Loucy (cell line): ENCODE measurements at regions not wholly inside any gene's neighbourhood (a gene's known extent, or its start where the extent isn't known, plus 50 kb on each side); places are given as distances from the start of the nearest gene placed in this dataset.

Experiments
- H2AFZ ChIP-seq: fragments of 200-600 bp; sonication (generic); 2 replicates; pipeline ENCODE4 v1.6.0; 2016; ENCODE audit warnings: antibody characterized with exemption, mild to moderate bottlenecking, low read length, moderate library complexity
- H3F3A ChIP-seq: fragments of 200-600 bp; 2 replicates; pipeline ENCODE4 v1.6.0; 2016; ENCODE audit warnings: antibody characterized with exemption, low read depth, mild to moderate bottlenecking
- H3K27me3 ChIP-seq: fragments of 200-600 bp; sonication (generic); 2 replicates; pipeline ENCODE4 v1.6.1; 2014; ENCODE audit warnings: low read length, mild to moderate bottlenecking; ENCODE audit not compliant: insufficient read depth, poor library complexity, severe bottlenecking
- H3K36me3 ChIP-seq: fragments of 200-600 bp; sonication (generic); 2 replicates; pipeline ENCODE4 v1.6.1; 2016; ENCODE audit warnings: low read length; ENCODE audit not compliant: insufficient read depth
- H3K4me1 ChIP-seq: fragments of 200-600 bp; sonication (generic); 2 replicates; pipeline ENCODE4 v1.5.1; 2014; ENCODE audit warnings: low read length, mild to moderate bottlenecking; ENCODE audit not compliant: insufficient read depth, poor library complexity, severe bottlenecking
- H3K4me2 ChIP-seq: fragments of 200-600 bp; sonication (generic); 2 replicates; pipeline ENCODE4 v1.6.0; 2014; ENCODE audit warnings: antibody characterized with exemption, low read length, low read depth, mild to moderate bottlenecking; ENCODE audit not compliant: poor library complexity, severe bottlenecking
- H3K4me3 ChIP-seq: fragments of 200-600 bp; sonication (generic); 2 replicates; pipeline ENCODE4 v1.5.1; 2014; ENCODE audit warnings: low read length, mild to moderate bottlenecking, mixed read lengths; ENCODE audit not compliant: poor library complexity, severe bottlenecking
- H3K79me2 ChIP-seq: fragments of 200-600 bp; sonication (generic); 2 replicates; pipeline ENCODE4 v1.6.1; 2014; ENCODE audit warnings: low read length; ENCODE audit not compliant: insufficient read depth
- H3K9ac ChIP-seq: fragments of 200-600 bp; sonication (generic); 2 replicates; pipeline ENCODE4 v1.6.0; 2014; ENCODE audit warnings: mild to moderate bottlenecking, low read depth, low read length, moderate library complexity; ENCODE audit not compliant: poor library complexity, severe bottlenecking
- H3K9me2 ChIP-seq: fragments of 200-600 bp; sonication (generic); replicated peaks from 2 replicates; pipeline ENCODE4 v1.6.1; 2016; ENCODE audit warnings: low read depth, low read length, mixed read lengths
- H3K9me3 ChIP-seq: fragments of 200-600 bp; sonication (generic); 2 replicates; pipeline ENCODE4 v1.6.1; 2014; ENCODE audit warnings: mild to moderate bottlenecking, antibody characterized with exemption, low read length, low read depth; ENCODE audit not compliant: insufficient read depth
- H4K20me1 ChIP-seq: fragments of 200-600 bp; sonication (generic); 2 replicates; pipeline ENCODE4 v1.6.0; 2014; ENCODE audit warnings: antibody characterized with exemption, low read length, mild to moderate bottlenecking; ENCODE audit not compliant: insufficient read depth, poor library complexity, severe bottlenecking
- CTCF ChIP-seq: fragments of 200-600 bp; sonication (generic); conservative IDR thresholded peaks from 2 replicates; pipeline ENCODE4 v1.5.1; 2014; ENCODE audit warnings: mild to moderate bottlenecking, antibody characterized with exemption, low read length
- EZH2phosphoT487 ChIP-seq: fragments of 200-600 bp; IDR thresholded peaks from 2 replicates; pipeline ENCODE4 v1.6.1; 2018; ENCODE audit warnings: antibody characterized with exemption, mild to moderate bottlenecking, moderate library complexity, borderline replicate concordance

DNA sequence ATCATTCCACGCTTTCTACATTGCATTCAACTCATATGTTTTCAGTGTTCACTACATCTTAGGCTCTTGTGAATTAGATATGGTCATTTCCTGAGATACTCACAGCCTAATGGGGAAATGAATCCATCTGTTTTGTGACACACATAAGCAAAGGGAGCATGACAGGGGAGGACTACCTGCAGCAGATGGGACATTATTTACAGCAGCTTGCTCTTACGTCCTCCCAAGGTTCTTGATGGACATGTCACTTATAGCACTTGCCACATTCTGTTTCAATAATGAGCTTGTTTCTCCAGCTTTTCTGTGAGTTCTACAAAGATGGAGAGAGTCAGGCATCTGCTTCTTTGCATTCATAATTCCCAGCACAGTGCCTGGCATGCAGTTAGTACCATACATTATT is 1509.6 kb upstream of the TMEM132C start:
- no peak overlapping the region for H3K9ac ChIP-seq
- no peak overlapping the region for H3K4me3 ChIP-seq
- H3K79me2 ChIP-seq, result no peaks in the 10 kb centered on the region
- no peak for TF ChIP-seq CTCF
- no peak for TF ChIP-seq EZH2phosphoT487
- H4K20me1 ChIP-seq, result no peaks in the 10 kb centered on the region
- no peaks in the 10 kb centered on the region for H3K36me3 ChIP-seq
- H3K27me3 ChIP-seq, result no peaks in the 10 kb centered on the region
- H3K9me2 ChIP-seq, result no peaks in the 10 kb centered on the region
- H3K9me3 ChIP-seq, result no peaks in the 10 kb centered on the region
- H2AFZ ChIP-seq, result no peak overlapping the region
- no peaks in the 10 kb centered on the region for H3K4me1 ChIP-seq
- no peaks in the 10 kb centered on the region for H3F3A ChIP-seq
- no peak overlapping the region for H3K4me2 ChIP-seq

- H3K4me2 ChIP-seq, result no peak overlapping the region
- no peaks in the 10 kb centered on the region for H3K4me1 ChIP-seq
- no peak overlapping the region for H3K4me3 ChIP-seq
- H2AFZ ChIP-seq, result no peak overlapping the region
- H3K9ac ChIP-seq, result no peak overlapping the region
- H4K20me1 ChIP-seq, result no peaks in the 10 kb centered on the region
- H3K79me2 ChIP-seq, result no peaks in the 10 kb centered on the region
- no peaks in the 10 kb centered on the region for H3K27me3 ChIP-seq
- no peaks in the 10 kb centered on the region for H3K36me3 ChIP-seq
- H3K9me2 ChIP-seq, result no peaks in the 10 kb centered on the region
- no peak for TF ChIP-seq CTCF
- TF ChIP-seq EZH2phosphoT487, result no peak
- peaks cover 8% of the 10 kb centered on the region; the same call in 1 of the 2 replicates for H3K9me3 ChIP-seq
- H3F3A ChIP-seq, result no peaks in the 10 kb centered on the region
Measured at GRCh38 chr12:126760092-126760491, 1506.9 kb upstream of the TMEM132C start.

- peaks cover 12% of the 10 kb centered on the region; the same call in 1 of the 2 replicates for H3K9me3 ChIP-seq
- no peaks in the 10 kb centered on the region for H3K27me3 ChIP-seq
- H3F3A ChIP-seq, result no peaks in the 10 kb centered on the region
- H3K9me2 ChIP-seq, result no peaks in the 10 kb centered on the region
- TF ChIP-seq EZH2phosphoT487, result no peak
- TF ChIP-seq CTCF, result no peak
- H3K36me3 ChIP-seq, result no peaks in the 10 kb centered on the region
- H3K9ac ChIP-seq, result no peak overlapping the region
- no peak overlapping the region for H2AFZ ChIP-seq
- H3K79me2 ChIP-seq, result no peaks in the 10 kb centered on the region
- H3K4me3 ChIP-seq, result no peak overlapping the region
- no peaks in the 10 kb centered on the region for H4K20me1 ChIP-seq
- no peak overlapping the region for H3K4me2 ChIP-seq
- no peaks in the 10 kb centered on the region for H3K4me1 ChIP-seq
Measured at GRCh38 chr12:126761420-126761819, 1505.5 kb upstream of the TMEM132C start.
